ENCODE measurements at regions not wholly inside any gene's neighbourhood (a gene's known extent, or its start where the extent isn't known, plus 50 kb on each side); places are given as distances from the start of the nearest gene placed in this dataset.
"Not testable (repeated sequence)": the region's sequence is repeated elsewhere in the genome, so short reads cannot be mapped to it uniquely, and the experiment has no call there.

DNA sequence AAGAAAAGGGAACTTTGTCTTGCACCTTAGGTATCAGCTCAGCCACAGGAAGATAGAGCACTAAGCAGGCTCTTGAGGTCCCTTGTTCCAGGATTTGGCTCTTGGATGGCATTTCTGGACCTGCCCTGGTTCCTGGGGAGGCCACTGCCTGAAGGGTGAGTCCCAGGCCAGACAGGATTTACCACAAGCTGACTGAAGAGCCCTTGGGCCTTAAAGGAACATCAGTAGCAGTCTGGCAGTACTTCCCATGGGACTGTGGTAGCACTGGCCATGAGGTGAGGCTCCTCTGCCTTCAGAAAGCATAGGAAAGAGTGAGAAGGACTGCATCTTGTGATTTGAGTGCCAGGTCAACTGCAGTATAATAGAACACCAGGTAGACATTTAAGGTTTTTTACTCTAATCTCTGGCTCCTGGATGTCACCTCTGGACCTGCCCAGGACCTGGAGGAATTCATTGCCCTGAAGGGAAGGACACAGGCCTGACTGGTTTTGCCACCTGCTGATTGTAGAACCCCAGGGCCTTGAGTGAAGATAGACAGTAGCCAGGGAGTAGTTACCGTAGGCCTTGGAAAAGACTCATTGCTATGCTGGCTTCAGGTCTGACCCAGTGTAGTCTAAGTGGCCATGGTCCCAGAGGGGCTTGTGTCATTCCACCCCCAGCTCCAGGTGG, 154.4 kb upstream of the CREB1 start:
- no peak for DNase-seq

DNA sequence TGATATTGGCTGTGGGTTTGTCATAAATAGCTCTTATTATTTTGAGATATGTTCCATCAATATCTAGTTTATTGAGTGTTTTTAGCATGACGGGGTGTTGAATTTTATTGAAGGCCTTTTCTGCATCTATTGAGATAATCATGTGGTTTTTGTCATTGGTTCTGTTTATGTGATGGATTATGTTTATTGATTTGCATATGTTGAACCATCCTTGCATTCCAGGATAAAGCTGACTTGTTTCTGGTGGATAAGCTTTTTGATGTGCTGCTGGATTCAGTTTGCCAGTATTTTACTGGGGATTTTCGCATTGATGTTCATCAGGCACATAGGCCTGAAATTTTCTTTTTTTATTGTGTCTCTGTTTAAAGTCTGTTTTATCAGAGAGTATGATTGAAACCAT, 151.1 kb upstream of the CREB1 start:
- DNase-seq, result not testable (repeated sequence)

DNA sequence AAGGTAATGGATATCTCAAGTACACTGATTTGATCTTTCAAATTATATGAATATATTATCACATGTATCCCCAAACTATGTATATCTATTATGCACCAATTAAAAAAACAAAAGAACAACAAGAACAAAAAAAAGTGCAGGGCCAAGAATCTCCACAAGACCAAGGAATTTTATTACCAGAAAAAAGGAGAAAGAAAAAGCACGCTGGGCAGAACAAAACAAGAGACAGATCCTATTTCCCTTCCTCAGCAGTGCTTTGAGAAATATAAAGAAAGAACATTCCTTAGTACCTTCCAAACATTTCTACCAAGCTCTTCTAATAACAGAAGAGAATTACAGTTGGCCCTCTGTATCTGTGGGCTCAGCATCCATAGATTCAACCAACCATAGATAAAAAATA, 144.7 kb upstream of the CREB1 start:
- no peak for DNase-seq

DNA sequence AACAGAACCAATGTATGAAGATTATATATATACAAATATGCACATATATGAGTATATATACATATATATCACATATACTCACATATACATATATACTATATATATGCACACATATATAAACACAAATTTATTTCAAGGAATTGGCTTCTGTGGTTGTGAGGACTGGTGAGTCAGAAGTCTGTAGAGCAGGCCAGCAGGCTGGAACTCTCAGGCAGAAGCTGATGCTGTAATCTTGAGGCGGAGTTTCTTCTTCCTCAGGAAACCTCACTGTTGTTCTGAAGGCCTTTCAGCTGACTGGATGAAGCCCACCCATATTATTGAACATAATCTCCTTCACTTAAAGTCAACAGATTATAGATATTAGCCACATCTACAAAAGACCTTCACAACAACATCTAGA, 143.9 kb upstream of the CREB1 start:
- DNase-seq, result peak; percentile 43 to 51

DNA sequence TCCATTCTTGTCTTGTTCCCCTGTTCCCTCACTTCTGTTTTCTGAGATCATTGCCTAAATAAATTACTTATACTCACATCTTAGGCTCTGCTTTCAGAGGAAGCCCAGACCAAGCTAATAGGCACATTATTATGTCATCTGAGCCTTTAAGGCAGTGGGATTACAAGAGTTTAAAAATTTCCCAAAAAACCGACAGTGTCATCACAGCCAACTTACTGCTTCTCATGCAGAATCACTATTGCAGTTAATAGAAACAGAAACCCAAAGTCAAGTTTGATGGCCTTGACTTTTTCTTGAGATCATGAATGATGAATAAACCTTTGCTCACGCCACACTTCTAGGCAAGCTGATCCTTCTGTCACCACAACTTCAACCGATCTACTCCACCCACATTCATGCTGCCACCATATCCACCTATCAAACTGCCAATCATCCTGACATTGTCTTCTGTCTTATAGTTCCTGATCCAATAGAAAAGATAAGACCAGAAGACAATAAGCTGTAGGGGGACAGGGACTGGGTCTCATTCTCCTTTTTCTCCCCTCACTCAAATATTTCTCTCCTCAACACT, 142.7 kb upstream of the CREB1 start:
- DNase-seq, result peak; percentile 73 to 90

DNA sequence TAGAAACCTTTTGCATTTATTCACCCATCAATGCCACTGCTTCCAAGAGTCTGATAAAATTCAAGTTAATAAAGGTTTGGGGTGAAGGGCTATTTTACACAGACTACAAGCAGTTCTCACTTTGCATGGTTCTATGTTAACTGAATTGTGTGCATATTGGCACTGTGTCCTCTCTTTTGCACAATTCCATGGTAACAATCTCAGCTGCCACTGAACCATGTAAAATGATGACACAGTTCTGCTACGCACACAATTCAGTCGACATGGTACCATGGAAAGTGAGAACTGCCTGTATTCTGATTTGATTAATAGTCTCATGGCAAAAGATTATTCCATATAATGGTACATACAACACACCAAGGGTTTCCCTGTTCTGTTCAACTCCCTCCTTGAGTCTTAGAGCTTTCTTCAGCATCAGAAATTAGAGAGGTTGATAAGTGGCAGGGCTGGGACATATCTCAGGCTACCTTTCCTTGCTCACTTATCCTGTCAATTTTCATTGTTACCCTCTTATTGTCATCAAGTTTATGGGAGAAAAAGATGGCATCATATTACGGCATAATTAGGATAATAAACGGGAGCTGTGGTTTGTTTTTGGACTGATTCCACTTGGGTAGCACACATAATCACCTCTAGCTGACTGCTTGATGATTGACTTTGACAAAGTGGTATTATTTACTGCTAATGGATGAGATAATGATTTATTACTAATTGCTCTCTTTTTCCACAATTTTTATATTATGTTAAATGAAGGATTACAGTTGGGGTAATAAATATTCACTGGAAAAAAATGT, 139.3 kb upstream of the CREB1 start:
- DNase-seq, result no peak

DNA sequence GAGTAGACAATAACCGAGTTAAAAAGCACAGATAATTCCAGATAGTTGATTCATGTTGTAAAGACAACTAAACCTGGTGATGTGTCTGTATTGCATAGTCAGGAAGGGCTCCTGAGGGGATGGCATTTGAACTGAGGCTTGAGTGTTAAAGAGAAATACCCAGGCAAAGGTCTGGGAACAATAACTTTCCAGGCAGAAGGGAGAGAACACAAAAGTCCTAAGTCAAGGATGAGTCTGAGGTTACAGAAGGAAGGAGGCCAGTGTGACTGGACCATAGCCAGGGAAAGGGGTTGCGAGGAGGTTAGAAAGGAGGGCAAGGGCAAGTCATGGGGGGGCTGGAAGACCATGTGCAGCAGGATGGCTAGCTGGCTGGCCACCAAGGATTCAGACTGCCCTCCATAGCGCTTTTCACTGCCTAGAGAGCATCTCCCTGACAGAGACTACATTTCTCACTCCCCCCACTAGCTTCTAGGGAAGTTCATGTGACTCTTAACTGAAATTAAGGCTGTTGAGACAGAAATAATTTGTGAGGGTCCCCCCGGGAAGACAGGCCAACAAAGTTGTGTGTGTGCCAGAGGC, 135.5 kb upstream of the CREB1 start:
- DNase-seq, result no peak

DNA sequence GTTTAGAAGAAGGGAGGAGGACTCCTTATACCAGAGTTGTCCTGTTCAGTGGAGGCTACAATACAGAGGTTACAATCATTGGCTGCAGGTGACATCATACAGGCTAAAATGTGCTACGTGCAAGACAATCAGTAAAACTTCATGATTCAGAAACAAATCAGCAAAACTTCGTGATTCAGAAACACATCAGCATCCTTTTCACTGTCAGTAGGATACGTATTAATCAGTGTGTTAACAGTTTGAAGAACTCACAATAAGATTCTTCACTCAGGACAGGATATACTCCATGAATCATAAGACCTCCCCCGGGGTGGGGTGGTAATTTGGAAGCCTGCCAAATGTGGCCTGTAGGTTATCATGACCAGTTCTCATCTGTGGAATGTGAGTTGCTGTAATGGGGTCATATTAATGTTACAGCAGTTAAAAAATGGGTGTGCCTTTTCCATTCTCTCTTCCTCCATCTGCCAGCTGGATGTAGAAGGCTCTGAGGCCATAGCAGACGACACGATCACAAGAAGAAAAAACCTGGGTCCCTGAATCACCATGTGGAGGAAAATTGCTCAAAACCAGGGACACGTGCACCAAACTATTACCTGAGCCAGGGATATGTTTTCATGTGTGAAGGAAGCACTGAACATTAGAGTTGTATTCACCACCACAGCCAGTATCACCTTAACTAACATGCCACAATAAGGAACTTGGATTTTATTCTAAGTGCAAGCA, 134.8 kb upstream of the CREB1 start:
- no peak for DNase-seq

DNA sequence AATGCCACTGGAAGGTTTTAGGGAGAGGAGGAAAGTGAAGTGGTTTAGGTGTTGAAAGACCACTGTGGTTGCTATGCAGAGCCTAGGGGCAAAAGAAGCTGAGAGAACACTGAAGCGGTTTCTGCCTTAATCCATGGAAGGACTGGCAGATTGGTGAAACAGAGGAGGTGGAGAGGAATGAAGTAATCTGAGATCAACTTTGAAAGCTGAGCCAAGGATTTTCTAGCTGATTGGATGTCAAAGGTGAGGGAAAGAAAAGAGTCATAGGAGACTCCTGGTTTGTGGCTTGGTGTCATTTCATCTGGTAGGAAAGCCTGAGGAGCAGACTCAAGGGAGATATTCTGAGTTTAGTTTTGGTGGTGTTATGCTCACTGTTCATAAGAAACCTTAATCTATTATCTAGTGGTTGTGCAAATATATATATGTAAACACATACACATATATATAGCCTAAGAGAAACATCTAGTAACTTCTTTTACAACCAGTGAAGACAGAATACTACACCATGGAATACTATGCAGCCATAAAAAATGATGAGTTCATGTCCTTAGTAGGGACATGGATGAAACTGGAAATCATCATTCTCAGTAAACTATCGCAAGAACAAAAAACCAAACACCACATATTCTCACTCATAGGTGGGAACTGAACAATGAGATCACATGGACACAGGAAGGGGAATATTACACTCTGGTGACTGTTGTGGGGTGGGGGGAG, 134.1 kb upstream of the CREB1 start:
- DNase-seq, result no peak

DNA sequence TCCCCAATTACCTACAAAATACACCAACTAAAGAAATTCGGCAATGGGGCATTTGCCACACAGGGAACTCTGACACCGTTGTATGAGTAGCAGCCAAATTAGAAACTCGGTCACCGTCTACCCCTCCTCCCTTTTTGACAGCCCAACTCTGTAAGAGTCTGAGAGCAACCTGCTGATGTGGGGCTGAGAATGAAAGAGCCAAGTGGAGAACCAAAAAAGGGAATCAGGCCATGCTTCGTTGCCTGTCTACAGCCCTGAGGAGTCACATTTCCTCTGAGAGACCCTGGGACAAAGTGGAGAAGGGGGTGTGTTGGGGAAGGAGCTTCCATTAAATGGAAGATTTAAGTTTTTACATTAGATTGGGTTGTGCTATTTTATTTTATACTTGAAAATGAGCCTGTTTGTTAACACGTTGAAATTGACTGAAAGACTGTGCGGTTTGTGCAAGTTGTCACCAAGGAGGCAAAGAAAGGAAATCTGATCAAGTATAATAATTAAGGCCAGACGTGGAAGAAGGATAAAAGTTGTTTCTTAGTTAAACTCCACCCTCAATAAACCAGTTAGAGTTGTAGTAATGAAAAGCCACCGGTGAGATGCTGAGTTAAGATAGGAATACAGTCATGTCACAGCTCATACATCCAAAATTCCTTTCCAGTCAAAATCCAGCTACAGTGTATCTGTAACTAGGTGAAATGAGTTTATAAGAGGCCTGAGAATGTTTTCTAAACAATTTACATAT, 131.7 kb upstream of the CREB1 start:
- DNase-seq, result no peak

DNA sequence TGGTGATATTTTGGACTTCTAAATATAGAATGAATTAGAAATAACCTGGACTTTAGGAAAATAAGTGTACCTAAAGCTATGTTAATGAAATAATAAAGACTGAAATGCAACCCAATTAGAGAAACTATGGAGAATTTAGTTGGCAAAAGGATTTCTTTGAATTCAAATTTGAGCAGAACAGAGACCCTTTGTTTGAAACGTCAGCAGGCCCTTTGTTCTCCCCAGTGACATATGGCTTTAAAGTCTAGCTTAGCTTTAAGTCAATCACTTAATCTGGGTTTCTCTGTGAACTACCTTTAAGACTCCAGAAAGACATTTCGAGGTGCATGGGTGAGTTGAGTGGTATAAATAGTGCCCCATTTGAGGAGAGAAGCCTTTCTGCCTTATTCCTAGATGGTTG, 130.5 kb upstream of the CREB1 start:
- no peak for DNase-seq

DNA sequence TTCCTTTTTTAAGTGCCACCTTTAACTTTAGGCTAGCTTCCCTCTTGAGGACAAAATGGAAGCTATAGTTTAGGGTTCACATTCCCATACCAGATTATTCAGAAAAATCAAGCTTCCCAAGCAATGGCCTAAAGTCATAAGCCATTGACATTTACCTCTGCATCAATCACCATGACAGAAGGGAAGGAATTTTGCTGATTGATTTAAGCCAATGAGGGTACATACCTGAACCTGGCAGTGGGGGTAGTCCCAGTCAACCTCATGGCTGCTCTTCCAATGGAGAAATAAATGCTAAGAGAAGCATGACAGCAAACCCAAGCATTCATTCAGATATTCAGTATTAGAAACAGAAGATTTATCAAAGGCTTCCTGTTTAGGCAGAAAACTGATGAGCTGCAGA, 128.4 kb upstream of the CREB1 start:
- DNase-seq, result no peak

DNA sequence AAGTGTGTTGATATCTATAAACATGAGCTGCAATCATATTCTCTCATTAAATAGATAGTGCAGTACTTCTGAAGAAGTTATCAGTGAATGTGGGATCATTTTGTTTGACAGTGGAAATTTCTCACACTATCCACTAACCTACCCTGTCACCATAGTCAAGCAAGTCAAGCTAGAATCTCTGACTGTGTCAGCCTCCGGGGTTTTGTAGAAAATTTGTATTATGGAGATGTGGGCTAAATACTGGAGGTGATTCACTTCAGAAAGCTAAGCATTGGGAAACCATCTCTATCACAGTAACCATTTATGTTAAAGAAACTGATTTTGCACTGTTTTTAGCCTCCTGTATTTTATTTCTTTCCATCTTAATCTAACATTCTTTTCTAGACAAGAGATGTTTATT, 126.6 kb upstream of the CREB1 start:
- DNase-seq, result no peak

DNA sequence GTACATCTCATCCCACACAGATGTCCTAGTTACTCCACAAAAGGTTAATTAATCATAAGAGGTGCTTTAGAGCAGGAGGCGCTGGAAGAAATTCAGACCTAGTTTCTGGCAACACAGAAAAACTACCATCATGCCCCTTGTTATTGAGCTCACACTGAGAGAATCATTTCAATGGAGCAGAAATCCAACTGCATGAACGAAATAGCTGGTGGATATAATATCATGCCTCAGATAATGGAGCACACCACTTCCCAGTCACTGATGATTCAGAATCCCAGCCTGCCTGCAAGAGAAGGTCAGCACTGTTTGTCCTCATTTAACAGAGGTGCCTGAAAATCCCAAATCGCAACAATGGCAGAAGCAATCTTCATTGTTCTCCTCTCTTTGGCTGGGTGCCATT, 125.8 kb upstream of the CREB1 start:
- DNase-seq, result no peak

DNA sequence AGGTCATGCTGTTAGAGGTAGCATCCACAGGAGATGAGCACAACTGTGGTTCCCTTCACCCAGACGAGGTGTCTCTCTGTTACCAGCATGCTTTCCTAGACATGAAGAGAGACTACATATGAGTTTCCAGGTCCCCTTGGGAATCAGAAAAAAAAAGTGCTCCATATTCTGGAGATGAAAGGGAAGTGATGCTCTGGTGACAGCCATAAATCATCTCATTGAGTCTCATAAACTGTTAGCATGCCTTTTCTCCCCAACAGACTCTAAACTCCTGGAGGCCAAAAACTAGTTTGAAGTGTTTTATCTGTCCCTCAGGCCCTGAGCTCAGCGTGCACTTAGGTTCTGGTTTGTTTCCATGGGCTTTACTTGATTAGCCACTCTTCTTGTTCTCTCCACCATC, 124.6 kb upstream of the CREB1 start:
- no peak for DNase-seq

DNA sequence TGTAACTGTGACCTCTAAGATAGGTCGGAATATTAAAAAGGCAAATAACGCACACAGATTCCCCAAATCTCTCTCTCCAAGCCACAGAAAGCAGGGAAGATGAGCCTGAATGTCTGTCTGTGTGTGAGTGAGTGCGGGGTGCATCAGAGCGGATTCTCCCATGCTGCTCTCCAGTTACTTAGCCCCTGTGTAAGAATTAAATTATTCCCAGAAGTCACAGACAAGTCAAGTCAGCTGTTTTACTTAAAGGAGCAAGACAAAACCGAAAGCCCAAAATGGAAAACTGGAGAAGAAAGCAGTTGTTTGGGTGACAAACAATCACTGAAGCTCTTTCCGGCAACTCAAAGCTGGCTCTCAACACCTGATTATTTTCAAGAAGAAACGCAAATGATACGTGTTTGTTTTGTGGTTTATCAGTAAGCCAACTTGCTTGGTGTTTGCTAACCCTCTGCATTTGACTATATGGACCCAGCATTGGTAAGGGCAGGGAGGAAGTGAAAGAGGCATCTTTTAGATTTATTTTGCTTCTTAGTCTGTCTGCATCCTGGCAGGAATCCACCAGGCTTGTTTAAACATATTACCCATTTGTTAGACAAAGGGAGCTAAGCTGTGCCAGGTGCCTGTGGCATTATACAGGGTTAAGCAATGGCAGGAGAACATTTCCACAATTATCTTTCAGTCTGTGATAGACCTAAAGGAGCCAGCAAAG, 121.5 kb upstream of the CREB1 start:
- no peak for DNase-seq

DNA sequence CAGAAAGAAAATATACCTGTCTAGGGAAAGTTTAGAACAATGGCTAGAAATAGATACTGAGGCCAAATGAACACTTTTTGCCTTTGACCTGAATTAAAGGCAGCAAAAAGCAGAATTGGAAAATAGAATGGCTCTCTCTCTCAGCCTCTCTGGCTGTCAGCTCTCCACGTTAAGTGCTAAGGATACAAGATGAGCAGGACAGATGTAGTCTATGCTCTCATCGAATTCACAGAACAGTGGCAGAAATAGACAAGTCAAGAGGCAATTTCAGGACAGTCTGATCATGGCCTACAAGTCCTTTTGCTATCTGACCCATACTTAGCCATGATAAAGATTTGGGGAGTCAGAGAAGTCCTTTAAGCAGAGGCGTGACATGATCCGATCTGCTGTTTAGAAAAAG, 120.2 kb upstream of the CREB1 start:
- DNase-seq, result no peak

DNA sequence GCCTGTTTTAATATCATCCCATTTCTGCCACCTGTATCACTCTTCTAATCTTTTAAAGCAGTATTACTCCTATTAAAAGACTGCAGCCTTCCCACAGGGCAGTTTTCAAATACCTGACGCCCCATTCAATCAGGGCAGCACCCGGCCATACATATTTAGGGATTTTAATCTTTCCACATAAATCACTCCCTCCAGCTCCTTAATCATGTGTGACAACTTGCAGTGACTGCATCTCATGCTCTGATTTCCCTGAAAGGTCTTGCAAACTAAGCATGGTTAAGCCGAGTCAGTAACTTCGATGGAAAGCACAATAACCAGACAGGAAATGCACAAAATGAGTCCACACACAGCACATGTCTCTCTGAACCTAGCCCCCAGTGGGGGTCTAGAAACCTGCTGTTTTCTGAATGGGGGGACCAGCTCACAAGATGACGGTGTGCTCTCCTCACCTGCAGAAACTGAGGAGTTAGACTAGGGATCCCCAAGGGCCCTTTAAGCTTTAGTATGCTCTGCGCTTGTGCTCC, 116.9 kb upstream of the CREB1 start:
- no peak for DNase-seq

DNA sequence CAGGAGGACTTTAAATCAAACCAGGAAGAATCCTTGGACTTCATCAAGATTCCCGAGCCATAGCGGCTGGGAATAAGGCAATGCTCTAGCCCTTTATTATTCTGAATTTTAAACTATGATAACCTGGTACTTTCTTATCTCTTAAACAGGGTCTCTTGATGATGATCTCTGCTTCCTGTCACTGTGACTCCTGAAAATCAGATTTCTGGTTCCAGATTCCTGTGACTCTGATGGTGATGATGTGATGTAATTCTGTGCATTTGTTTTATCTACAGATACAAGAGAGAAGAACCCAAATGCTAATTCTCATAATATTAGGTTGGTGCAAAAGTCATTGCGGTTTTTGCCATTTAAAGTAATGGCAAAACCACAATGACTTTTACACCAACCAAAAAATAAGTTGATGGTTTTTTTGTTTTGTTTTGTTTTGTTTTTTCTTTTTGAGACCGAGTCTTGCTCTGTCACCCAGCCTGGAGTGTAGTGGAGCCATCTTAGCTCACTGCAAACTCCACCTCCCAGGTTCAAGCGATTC, 116.3 kb upstream of the CREB1 start:
- no peak for DNase-seq

DNA sequence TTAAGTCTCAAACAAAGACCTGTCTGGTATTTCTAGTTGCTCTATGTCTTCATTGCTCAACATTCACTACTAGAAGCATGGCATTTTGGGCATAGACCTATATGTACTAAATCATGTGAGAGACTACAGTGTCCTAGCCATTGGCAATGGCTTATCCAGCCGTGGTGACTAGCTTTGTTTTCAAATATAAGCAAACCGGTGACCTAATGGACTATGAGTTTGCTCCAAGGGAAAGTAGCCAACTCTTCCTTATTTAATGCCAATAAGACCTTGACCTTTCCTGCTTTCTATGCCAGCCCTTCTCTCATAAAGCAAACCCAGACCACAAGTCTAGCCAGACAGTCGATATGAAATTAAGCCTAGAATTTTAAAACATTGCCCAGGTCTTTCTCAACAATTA, 113.7 kb upstream of the CREB1 start:
- DNase-seq, result no peak

DNA sequence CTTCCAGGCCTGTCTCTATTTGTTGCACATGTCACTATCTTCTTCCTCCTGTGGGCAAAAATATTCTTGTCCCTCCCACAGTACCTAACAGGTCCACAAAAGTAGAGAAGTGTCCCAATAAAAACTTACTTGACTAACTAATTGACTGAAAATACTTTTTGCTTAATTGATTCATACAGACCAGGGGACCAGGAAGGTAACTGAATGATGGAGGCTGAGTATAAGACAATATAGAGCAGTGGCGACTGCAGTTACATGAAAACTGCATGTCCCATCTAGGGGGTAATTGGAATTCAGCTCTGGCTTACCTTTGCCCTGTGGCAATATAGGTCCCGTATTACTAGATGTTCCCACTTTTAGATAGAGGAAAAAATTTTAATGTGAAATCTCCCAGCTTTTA, 112.9 kb upstream of the CREB1 start:
- no peak for DNase-seq
